ENCODE measurements at regions not wholly inside any gene's neighbourhood (a gene's known extent, or its start where the extent isn't known, plus 50 kb on each side); places are given as distances from the start of the nearest gene placed in this dataset.

DNA sequence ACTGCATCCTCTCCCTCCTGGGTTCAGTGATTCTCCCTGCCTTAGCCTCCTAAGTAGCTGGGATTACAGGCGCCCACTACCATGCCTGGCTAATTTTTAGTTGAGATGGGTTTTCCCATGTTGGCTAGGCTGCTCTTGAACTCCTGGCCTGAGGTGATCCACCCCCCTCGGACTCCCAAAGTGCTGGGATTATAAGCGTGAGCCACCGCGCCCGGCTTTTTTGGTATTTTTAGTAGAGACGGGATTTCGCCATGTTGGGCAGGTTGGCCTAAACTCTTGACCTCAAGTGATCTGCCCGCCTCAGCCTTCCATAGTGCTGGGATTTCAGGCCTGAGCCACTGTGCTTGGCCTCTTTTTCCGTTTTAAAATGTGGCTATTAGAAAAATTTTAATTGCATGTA, 343.8 kb upstream of the RBFOX1 start:
- DNase-seq = no peak

GRCh38 chr16:6977916-6978315, 354.7 kb upstream of the RBFOX1 start:
- no peak for DNase-seq

DNA sequence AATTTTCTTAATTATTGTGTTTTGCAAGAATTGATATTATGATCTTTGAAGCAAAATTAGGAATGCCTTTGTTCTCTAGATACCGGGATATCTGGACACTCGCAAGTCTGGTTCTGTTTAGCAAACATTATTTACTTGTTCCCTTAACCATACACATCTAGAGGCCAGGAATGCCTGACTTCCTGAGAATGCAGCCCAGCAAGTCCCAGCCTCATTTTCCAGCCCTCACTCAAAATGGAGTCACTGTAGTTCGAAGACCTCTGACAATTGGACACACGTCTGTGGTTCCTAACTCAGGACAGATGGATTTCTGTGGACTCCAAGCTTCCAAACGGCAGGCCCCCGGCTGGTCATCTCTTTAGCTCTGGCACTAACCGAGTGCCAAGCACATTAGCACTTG, 355.4 kb upstream of the RBFOX1 start:
- DNase-seq = no peak

- no peak for DNase-seq
Measured at GRCh38 chr16:6976716-6977115, 355.9 kb upstream of the RBFOX1 start.

- DNase-seq = no peak
Measured at GRCh38 chr16:6970171-6970857, 362.3 kb upstream of the RBFOX1 start.

DNA sequence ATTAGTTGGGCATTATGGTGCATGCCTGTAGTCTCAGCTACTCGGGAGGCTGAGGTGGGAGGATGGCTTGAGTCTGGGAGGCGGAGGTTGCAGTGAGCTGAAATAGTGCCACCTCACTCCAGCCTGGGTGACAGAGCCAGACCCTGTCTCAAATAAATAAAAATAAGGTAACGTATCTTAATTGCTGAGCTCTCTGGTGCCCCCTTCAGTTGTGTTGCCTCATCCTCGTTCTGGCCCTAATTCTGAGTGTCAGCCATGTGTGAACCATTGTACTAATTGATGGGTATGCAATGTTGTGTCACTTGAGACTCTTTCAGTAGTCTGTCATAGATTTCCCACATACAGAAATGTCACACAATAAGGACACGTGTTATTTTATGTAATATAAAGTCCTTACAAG, 363.1 kb upstream of the RBFOX1 start:
- DNase-seq = no peak

GRCh38 chr16:6967796-6968320, 364.8 kb upstream of the RBFOX1 start:
- DNase-seq = no peak

GRCh38 chr16:6966925-6967324, 365.7 kb upstream of the RBFOX1 start:
- no peak for DNase-seq

GRCh38 chr16:6964679-6965078, 368.0 kb upstream of the RBFOX1 start:
- no peak for DNase-seq

GRCh38 chr16:6961704-6962103, 370.9 kb upstream of the RBFOX1 start:
- no peak for DNase-seq

- DNase-seq = no peak
Measured at GRCh38 chr16:6958184-6958583, 374.5 kb upstream of the RBFOX1 start.

GRCh38 chr16:6957681-6958080, 375.0 kb upstream of the RBFOX1 start:
- DNase-seq = no peak

- no peak for DNase-seq
Measured at GRCh38 chr16:6956511-6956910, 376.1 kb upstream of the RBFOX1 start.

- DNase-seq = no peak
Measured at GRCh38 chr16:6955303-6955702, 377.3 kb upstream of the RBFOX1 start.

DNA sequence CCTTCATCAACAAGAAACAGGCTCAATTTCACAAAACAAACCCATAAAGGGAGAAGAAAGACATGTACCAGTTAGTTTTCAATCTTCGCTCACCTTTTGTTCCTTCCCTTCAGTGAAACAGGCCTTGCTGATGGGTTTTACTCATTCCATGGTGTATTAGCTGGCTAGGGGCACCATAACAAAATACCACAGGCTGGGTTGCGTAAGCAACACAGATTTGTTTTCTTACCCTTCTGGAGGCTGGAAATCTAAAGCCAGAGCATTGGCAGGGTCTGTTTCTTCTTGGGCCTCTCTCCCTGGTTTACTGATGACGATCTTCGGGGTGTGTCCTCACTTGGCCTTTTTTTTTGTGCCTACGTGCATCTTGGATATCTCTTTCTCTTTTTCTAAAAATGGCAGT, 383.4 kb upstream of the RBFOX1 start:
- DNase-seq = no peak

GRCh38 chr16:6947291-6947690, 385.4 kb upstream of the RBFOX1 start:
- DNase-seq = no peak

- no peak for DNase-seq
Measured at GRCh38 chr16:6946802-6947201, 385.8 kb upstream of the RBFOX1 start.

DNA sequence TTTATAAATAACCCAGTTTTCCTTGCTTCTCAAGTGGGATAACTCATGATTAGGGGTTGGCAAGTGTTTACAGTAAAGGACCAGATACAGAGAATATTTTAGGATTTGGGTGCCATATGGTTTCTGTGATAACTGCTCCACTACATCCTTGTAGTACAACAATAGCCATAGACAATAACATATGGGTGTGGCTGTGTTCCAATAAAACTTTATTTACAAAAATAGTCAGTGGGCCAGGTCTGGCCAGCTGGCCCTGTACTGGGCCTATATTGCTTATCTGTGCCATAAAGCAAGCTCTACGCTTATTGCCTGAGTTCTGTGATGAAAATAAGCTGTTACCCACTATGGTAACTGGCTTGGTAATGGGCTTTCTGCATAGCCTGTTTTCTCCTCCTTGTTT, 386.5 kb upstream of the RBFOX1 start:
- DNase-seq = no peak

DNA sequence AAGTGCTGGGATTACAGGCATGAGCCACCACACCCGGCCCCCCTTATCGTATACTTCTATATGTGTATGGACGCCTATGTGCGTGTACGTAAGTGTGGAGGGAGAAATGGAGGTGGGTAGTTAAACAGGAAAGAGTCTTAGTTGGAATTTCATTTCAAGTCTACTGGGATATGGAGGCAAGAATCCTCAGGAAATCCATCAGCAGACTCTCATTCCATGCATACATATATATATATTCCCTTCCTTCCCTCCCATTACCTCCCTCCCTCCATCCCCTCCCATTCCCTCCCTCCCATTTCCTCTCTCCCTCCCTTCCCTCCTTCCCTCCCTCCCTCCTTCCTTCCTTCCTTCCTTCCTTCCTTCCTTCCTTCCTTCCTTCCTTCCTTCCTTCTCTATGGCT, 391.7 kb upstream of the RBFOX1 start:
- DNase-seq = no peak

DNA sequence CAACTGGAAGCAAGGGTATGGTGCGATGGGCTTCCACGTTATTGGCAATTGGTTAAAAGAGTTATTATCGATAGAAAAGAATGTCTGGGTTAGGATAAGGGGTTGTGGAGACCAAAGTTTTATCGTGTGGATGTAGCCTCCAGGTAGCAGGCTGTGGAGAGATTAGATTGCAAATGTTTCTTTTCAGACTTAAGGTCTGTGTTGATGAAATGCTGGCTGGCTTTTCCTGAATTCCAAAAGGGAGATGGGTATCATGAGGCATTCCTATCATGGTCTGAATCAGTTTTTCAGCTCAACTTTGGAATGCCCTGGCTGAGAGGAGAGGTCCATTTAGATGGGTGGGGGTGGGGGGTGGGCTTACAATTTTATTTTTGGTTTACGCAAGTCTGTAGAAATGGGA, 395.0 kb upstream of the RBFOX1 start:
- no peak for DNase-seq

GRCh38 chr16:6932871-6933385, 399.7 kb upstream of the RBFOX1 start:
- no peak for DNase-seq

DNA sequence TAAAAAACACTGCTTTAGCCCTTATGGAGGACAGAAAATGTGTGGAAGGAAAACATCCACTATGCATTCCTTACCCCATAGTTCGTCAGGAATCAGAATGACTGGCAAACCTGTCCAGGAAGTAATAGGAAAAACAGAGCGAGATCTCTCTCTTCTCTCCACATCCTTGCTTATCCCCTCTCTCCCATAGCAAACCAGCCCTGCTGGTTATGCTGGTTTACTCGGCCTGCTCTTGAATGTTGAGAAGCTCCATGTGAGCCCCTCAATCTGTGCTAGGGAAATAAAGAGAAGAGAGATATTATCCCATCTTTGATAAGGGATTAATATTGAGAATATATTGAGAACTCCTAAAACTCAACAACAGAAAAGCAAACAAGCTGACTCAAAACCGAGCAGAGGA, 402.8 kb upstream of the RBFOX1 start:
- DNase-seq = no peak

- no peak for DNase-seq
Measured at GRCh38 chr16:6926762-6927161, 405.9 kb upstream of the RBFOX1 start.

DNA sequence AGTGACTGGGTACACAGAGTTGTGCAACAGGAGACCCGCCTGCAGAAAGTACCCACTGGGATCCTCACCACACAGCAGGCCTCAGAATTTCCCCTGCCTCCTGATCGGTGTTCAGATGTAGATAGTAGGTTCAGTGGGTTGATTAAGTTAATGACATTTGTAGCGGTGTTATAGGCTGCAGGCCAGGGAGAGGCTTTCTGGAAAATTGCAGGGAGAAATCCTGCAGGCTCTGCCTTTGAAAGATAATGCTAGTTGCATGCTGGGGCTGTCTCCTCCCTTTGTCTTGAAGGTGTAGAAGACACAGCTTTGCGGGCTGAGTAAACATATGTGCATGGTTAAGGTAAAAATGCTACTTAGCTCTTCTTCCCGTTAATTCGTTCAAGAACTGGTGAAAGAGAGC, 406.3 kb upstream of the RBFOX1 start:
- DNase-seq = no peak

DNA sequence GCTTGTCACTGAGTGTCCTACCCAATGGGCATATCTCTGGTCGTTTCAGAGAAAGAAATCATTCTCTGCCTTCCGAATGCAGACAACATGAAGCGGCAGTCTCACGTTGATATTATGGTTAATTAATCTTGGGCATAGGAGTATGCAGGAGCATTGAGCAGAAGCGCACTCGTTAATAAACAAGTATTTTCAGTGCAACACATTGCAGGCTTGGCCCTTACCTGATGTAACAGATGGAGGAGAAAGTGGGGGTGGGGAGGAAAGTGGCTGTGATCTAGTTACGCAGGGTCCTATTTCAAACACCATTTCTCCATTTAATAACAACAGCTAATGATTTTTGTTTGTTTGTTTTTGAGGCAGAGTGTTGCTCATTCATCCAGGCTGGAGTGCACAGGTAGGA, 414.0 kb upstream of the RBFOX1 start:
- DNase-seq = no peak

Data from suppressor macrophage treated with lipopolysaccharide for 4 hours (primary cell).